H1 (cell line): ENCODE measurements at regions not wholly inside any gene's neighbourhood (a gene's known extent, or its start where the extent isn't known, plus 50 kb on each side); places are given as distances from the start of the nearest gene placed in this dataset.

Experiments used
- CTCF ChIP-seq, 3 experiments: IDR thresholded peaks; 1 replicate in 2 of 3; 2 replicates in 1 of 3; pipeline versions ENCODE4 v1.5.1 to v1.6.1; 2011; ENCODE audit warnings: low read length in 3 of 3, mild to moderate bottlenecking in 3 of 3, inconsistent platforms in 2 of 3, low read depth in 1 of 3, moderate library complexity in 1 of 3; ENCODE audit not compliant: insufficient read depth in 1 of 3; ENCODE audit errors: control extremely low read depth in 1 of 3
- FOSL1 ChIP-seq: IDR thresholded peaks from 2 replicates; pipeline ENCODE4 v1.6.1; 2011; ENCODE audit warnings: mild to moderate bottlenecking, low read depth, low read length, moderate library complexity; ENCODE audit not compliant: insufficient read depth
- KDM4A ChIP-seq: IDR thresholded peaks from one replicate; pipeline ENCODE4 v1.7.1; 2012; ENCODE audit warnings: low read depth, mild to moderate bottlenecking, moderate library complexity, low read length, inconsistent platforms; ENCODE audit not compliant: severe bottlenecking
- POLR2AphosphoS5 ChIP-seq: IDR thresholded peaks from 2 replicates; pipeline ENCODE4 v1.6.1; 2011; ENCODE audit warnings: low read depth, low read length
- TF ChIP-seq, protein P1 (sequence below): fragments of 300-600 bp; sonication (generic); IDR thresholded peaks from 2 replicates; pipeline ENCODE4 v1.7.1; 2012; ENCODE audit warnings: low read length, moderate library complexity, mild to moderate bottlenecking, inconsistent platforms; ENCODE audit not compliant: insufficient replicate concordance

GRCh38 chr6:85163156-85164080 lies 286.5 kb upstream of the NT5E start (continued):
- TF ChIP-seq, protein P1, sequence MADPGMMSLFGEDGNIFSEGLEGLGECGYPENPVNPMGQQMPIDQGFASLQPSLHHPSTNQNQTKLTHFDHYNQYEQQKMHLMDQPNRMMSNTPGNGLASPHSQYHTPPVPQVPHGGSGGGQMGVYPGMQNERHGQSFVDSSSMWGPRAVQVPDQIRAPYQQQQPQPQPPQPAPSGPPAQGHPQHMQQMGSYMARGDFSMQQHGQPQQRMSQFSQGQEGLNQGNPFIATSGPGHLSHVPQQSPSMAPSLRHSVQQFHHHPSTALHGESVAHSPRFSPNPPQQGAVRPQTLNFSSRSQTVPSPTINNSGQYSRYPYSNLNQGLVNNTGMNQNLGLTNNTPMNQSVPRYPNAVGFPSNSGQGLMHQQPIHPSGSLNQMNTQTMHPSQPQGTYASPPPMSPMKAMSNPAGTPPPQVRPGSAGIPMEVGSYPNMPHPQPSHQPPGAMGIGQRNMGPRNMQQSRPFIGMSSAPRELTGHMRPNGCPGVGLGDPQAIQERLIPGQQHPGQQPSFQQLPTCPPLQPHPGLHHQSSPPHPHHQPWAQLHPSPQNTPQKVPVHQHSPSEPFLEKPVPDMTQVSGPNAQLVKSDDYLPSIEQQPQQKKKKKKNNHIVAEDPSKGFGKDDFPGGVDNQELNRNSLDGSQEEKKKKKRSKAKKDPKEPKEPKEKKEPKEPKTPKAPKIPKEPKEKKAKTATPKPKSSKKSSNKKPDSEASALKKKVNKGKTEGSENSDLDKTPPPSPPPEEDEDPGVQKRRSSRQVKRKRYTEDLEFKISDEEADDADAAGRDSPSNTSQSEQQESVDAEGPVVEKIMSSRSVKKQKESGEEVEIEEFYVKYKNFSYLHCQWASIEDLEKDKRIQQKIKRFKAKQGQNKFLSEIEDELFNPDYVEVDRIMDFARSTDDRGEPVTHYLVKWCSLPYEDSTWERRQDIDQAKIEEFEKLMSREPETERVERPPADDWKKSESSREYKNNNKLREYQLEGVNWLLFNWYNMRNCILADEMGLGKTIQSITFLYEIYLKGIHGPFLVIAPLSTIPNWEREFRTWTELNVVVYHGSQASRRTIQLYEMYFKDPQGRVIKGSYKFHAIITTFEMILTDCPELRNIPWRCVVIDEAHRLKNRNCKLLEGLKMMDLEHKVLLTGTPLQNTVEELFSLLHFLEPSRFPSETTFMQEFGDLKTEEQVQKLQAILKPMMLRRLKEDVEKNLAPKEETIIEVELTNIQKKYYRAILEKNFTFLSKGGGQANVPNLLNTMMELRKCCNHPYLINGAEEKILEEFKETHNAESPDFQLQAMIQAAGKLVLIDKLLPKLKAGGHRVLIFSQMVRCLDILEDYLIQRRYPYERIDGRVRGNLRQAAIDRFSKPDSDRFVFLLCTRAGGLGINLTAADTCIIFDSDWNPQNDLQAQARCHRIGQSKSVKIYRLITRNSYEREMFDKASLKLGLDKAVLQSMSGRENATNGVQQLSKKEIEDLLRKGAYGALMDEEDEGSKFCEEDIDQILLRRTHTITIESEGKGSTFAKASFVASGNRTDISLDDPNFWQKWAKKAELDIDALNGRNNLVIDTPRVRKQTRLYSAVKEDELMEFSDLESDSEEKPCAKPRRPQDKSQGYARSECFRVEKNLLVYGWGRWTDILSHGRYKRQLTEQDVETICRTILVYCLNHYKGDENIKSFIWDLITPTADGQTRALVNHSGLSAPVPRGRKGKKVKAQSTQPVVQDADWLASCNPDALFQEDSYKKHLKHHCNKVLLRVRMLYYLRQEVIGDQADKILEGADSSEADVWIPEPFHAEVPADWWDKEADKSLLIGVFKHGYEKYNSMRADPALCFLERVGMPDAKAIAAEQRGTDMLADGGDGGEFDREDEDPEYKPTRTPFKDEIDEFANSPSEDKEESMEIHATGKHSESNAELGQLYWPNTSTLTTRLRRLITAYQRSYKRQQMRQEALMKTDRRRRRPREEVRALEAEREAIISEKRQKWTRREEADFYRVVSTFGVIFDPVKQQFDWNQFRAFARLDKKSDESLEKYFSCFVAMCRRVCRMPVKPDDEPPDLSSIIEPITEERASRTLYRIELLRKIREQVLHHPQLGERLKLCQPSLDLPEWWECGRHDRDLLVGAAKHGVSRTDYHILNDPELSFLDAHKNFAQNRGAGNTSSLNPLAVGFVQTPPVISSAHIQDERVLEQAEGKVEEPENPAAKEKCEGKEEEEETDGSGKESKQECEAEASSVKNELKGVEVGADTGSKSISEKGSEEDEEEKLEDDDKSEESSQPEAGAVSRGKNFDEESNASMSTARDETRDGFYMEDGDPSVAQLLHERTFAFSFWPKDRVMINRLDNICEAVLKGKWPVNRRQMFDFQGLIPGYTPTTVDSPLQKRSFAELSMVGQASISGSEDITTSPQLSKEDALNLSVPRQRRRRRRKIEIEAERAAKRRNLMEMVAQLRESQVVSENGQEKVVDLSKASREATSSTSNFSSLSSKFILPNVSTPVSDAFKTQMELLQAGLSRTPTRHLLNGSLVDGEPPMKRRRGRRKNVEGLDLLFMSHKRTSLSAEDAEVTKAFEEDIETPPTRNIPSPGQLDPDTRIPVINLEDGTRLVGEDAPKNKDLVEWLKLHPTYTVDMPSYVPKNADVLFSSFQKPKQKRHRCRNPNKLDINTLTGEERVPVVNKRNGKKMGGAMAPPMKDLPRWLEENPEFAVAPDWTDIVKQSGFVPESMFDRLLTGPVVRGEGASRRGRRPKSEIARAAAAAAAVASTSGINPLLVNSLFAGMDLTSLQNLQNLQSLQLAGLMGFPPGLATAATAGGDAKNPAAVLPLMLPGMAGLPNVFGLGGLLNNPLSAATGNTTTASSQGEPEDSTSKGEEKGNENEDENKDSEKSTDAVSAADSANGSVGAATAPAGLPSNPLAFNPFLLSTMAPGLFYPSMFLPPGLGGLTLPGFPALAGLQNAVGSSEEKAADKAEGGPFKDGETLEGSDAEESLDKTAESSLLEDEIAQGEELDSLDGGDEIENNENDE, result no peak
- no peak for TF ChIP-seq KDM4A
- TF ChIP-seq POLR2AphosphoS5, result no peak
- no peak for TF ChIP-seq FOSL1
- TF ChIP-seq CTCF (IDR thresholded peaks at IDR 0.05; ENCODE audit: control extremely low read depth in 1 of 3, insufficient read depth in 1 of 3, low read depth in 1 of 3, low read length in 3 of 3), result no peak
